HepG2 (cell line): ENCODE measurements at regions not wholly inside any gene's neighbourhood (a gene's known extent, or its start where the extent isn't known, plus 50 kb on each side); places are given as distances from the start of the nearest gene placed in this dataset.

Source experiments
- ATAC-seq: fragments of 200-7000 bp; cut with Tn5 transposase; 3 replicates; pipeline ENCODE4 v1.9.1; 2020; ENCODE audit warnings: mild to moderate bottlenecking, moderate library complexity
- BruUV-seq: library from RNA; stranded (reverse); fragments of 400-500 nt; replicated peaks from 2 replicates; lab custom pipeline; 2021; lab: Mats Ljungman, UMichigan
- CTCF ChIA-PET: fragments of 300-600 bp; formaldehyde crosslinking; extraction: SDS; loops from one replicate; lab custom pipeline; 2021; ENCODE audit warnings: low total read pairs, inconsistent platforms, low intra/inter-chr PET ratio; lab: Yijun Ruan, JAX
- POLR2A ChIA-PET: fragments of 350-600 bp; sonication (Branson Sonifier 250); formaldehyde crosslinking; loops from one replicate; lab custom pipeline; 2020; ENCODE audit warnings: antibody characterized with exemption, inconsistent platforms; lab: Yijun Ruan, JAX
- DNase-seq: peaks from one replicate; pipeline ENCODE4 v3.0.0-alpha.2; 2015; ENCODE audit warnings: low spot score
- FAIRE-seq: peaks from 3 replicates; lab custom pipeline; 2011; peaks lifted over from hg19 to GRCh38; lab: Jason Lieb, UNC
- H2AFZ ChIP-seq: one replicate; pipeline ENCODE4 v1.6.1; 2011; ENCODE audit warnings: low read length, inconsistent platforms
- H3K27ac ChIP-seq: fragments of 300-600 bp; 3 replicates; pipeline ENCODE4 v1.8.0; 2011; ENCODE audit warnings: mixed run types, mild to moderate bottlenecking, mixed read lengths, low read length, inconsistent platforms; ENCODE audit not compliant: insufficient read depth; ENCODE audit errors: extremely low read length
- H3K27me3 ChIP-seq, 2 experiments: fragments of 200-600 bp in 1 of 2; 2 replicates in 1 of 2; 3 replicates in 1 of 2; pipeline versions ENCODE4 v1.6.0 to v1.8.0; 2011; ENCODE audit warnings: low read length in 2 of 2, mild to moderate bottlenecking in 2 of 2, moderate library complexity in 2 of 2, inconsistent platforms in 1 of 2; ENCODE audit not compliant: insufficient read depth in 2 of 2, control insufficient read depth in 1 of 2
- H3K36me3 ChIP-seq, 2 experiments: fragments of 200-600 bp in 1 of 2; replicated peaks in 1 of 2; 2 replicates in 1 of 2; 3 replicates in 1 of 2; pipeline versions ENCODE4 v1.5.1 to v1.8.0; 2011; ENCODE audit warnings: low read length in 2 of 2, inconsistent platforms in 1 of 2; ENCODE audit not compliant: insufficient read depth in 2 of 2, control insufficient read depth in 1 of 2
- H3K4me1 ChIP-seq: 2 replicates; pipeline ENCODE4 v1.5.1; 2012; ENCODE audit warnings: low read length, inconsistent platforms; ENCODE audit not compliant: insufficient read depth
- H3K4me2 ChIP-seq: 2 replicates; pipeline ENCODE4 v1.6.0; 2011; ENCODE audit warnings: low read depth, low read length, inconsistent platforms
- H3K4me3 ChIP-seq, 3 experiments: fragments of 200-600 bp in 1 of 3; sonication (generic), shearing (Covaris generic) in 1 of 3; replicated peaks in 1 of 3; 2 replicates each; pipeline ENCODE4 v1.5.1; 2011 to 2016; ENCODE audit warnings: low read length in 3 of 3, inconsistent platforms in 2 of 3, low read depth in 2 of 3, mild to moderate bottlenecking in 2 of 3, control low read depth in 1 of 3, mixed read lengths in 1 of 3; ENCODE audit not compliant: insufficient read depth in 1 of 3
- H3K79me2 ChIP-seq: one replicate; pipeline ENCODE4 v1.6.1; 2011; ENCODE audit warnings: low read length, inconsistent platforms; ENCODE audit not compliant: insufficient read depth
- H3K9ac ChIP-seq: 2 replicates; pipeline ENCODE4 v1.6.0; 2011; ENCODE audit warnings: mild to moderate bottlenecking, low read depth, low read length, inconsistent platforms; ENCODE audit not compliant: insufficient read depth
- H3K9me3 ChIP-seq: 2 replicates; pipeline ENCODE4 v1.5.1; 2012; ENCODE audit warnings: mild to moderate bottlenecking, low read length
- H4K20me1 ChIP-seq: 2 replicates; pipeline ENCODE4 v1.6.0; 2011; ENCODE audit warnings: inconsistent platforms, mild to moderate bottlenecking, low read length, moderate library complexity; ENCODE audit not compliant: insufficient read depth
- ARID2 ChIP-seq: sonication (generic); formaldehyde crosslinking; IDR thresholded peaks from 2 replicates; pipeline ENCODE4 v1.8.1; 2022; ENCODE audit warnings: mild to moderate bottlenecking, missing genetic modification reagents, borderline replicate concordance
- CCDC6 ChIP-seq: sonication (generic); formaldehyde crosslinking; IDR thresholded peaks from 2 replicates; pipeline ENCODE4 v1.8.1; 2022; ENCODE audit warnings: mild to moderate bottlenecking, missing genetic modification reagents, moderate library complexity
- EHMT2 ChIP-seq: fragments of 200-600 bp; sonication (generic); IDR thresholded peaks from 2 replicates; pipeline ENCODE4 v1.7.0; 2017; ENCODE audit warnings: antibody characterized with exemption, low read depth, low read length, borderline replicate concordance
- HOXA5 ChIP-seq: sonication (generic); formaldehyde crosslinking; IDR thresholded peaks from 2 replicates; pipeline ENCODE4 v1.4.0; 2020; ENCODE audit warnings: missing genetic modification reagents
- PCBP2 ChIP-seq: fragments of 200-400 bp; formaldehyde crosslinking; optimal IDR thresholded peaks from 2 replicates; pipeline ENCODE3; 2018; ENCODE audit warnings: low read length, low read depth; ENCODE audit not compliant: poor library complexity, severe bottlenecking
- SRF ChIP-seq: IDR thresholded peaks from 2 replicates; pipeline ENCODE4 v1.6.1; 2011; ENCODE audit warnings: mild to moderate bottlenecking, low read depth, low read length, moderate library complexity
- ZBTB49 ChIP-seq: sonication (generic); formaldehyde crosslinking; IDR thresholded peaks from 2 replicates; pipeline ENCODE4 v1.4.0; 2020; ENCODE audit warnings: missing genetic modification reagents, borderline replicate concordance
- ZNF205 ChIP-seq: IDR thresholded peaks from 2 replicates; pipeline ENCODE4 v1.6.1; 2018; ENCODE audit warnings: missing biosample characterization, missing genetic modification reagents
- ZNF251 ChIP-seq: sonication (generic); formaldehyde crosslinking; IDR thresholded peaks from 2 replicates; pipeline ENCODE4 v1.9.0; 2021; ENCODE audit warnings: mild to moderate bottlenecking, missing genetic modification reagents
- ZNF383 ChIP-seq: sonication (generic); formaldehyde crosslinking; IDR thresholded peaks from 2 replicates; pipeline ENCODE4 v1.4.0; 2020; ENCODE audit warnings: missing genetic modification reagents, mild to moderate bottlenecking, borderline replicate concordance
- ZNF550 ChIP-seq: sonication (generic); formaldehyde crosslinking; IDR thresholded peaks from 2 replicates; pipeline ENCODE4 v1.4.0; 2020; ENCODE audit warnings: mild to moderate bottlenecking, missing genetic modification reagents, borderline replicate concordance
- ZNF660 ChIP-seq: sonication (generic); formaldehyde crosslinking; IDR thresholded peaks from 2 replicates; pipeline ENCODE4 v1.5.1; 2020; ENCODE audit warnings: mild to moderate bottlenecking, low read depth, missing genetic modification reagents, borderline replicate concordance
- ZNF749 ChIP-seq: sonication (generic); formaldehyde crosslinking; IDR thresholded peaks from 2 replicates; pipeline ENCODE4 v1.8.0; 2022; ENCODE audit warnings: mild to moderate bottlenecking, missing genetic modification reagents, moderate library complexity, borderline replicate concordance
- WGBS: methylation state at CpG from one replicate; pipeline ENCODE4 v1.1.6; 2017; ENCODE audit warnings: low lambda C conversion rate; 5-methylcytosine and 5-hydroxymethylcytosine counted together
- in situ Hi-C: cut with HindIII; loops from 2 replicates; pipeline ENCODE4 v1.10.0; 2017; ENCODE audit warnings: low pct_unique_long_range_greater_than_20kb; ENCODE audit not compliant: extremely low pct_ligation_motif_present
- intact Hi-C: fragments of 100-400 bp; cut with micrococcal nuclease; formaldehyde crosslinking; loops from one replicate; pipeline ENCODE4 v1.10.0; 2022; ENCODE audit not compliant: unreplicated experiment

- 4% methylated on average over 2 of the region's 2 CpGs for WGBS
- ATAC-seq = no peak
- no peaks in the 10 kb centered on the region for H3K79me2 ChIP-seq
- no peak overlapping the region for H3K4me2 ChIP-seq
- intact Hi-C loops = no loop called here
- H3K27ac ChIP-seq = no peak overlapping the region
- no TSS peak for BruUV-seq
- ChIA-PET POLR2A (no interaction called here), CTCF (no interaction called here)
- no peak for TF ChIP-seq ZNF251 (CRISPR knock-in tag)
- no peak for TF ChIP-seq ZNF205
- TF ChIP-seq CCDC6 (CRISPR knock-in tag) = no peak
- no peak for TF ChIP-seq ZNF383 (CRISPR knock-in tag)
- no peak for TF ChIP-seq ARID2 (CRISPR knock-in tag)
- no peak for TF ChIP-seq HOXA5
- TF ChIP-seq SRF = no peak
- no peak for TF ChIP-seq PCBP2
- no peak for TF ChIP-seq ZNF660 (CRISPR knock-in tag)
- TF ChIP-seq ZNF749 (CRISPR knock-in tag) = no peak
- TF ChIP-seq ZBTB49 = no peak
- TF ChIP-seq ZNF550 = no peak
- no peak for TF ChIP-seq EHMT2
- no peak overlapping the region for H3K9ac ChIP-seq
- DNase-seq = no peak
- in situ Hi-C loops = no loop called here
- FAIRE-seq = no peak
- H4K20me1 ChIP-seq = no peaks in the 10 kb centered on the region
- no peaks in the 10 kb centered on the region for H3K27me3 ChIP-seq
- H3K36me3 ChIP-seq = no peaks in the 10 kb centered on the region
- no peaks in the 10 kb centered on the region for H3K4me1 ChIP-seq
- no peak overlapping the region for H3K4me3 ChIP-seq
- peaks cover 31% of the 10 kb centered on the region for H3K9me3 ChIP-seq
- no peak overlapping the region for H2AFZ ChIP-seq
Observed at GRCh38 chr12:60394665-60395064, 798.8 kb downstream of the SLC16A7 start.
